ENCODE measurements at regions not wholly inside any gene's neighbourhood (a gene's known extent, or its start where the extent isn't known, plus 50 kb on each side); places are given as distances from the start of the nearest gene placed in this dataset.

DNA sequence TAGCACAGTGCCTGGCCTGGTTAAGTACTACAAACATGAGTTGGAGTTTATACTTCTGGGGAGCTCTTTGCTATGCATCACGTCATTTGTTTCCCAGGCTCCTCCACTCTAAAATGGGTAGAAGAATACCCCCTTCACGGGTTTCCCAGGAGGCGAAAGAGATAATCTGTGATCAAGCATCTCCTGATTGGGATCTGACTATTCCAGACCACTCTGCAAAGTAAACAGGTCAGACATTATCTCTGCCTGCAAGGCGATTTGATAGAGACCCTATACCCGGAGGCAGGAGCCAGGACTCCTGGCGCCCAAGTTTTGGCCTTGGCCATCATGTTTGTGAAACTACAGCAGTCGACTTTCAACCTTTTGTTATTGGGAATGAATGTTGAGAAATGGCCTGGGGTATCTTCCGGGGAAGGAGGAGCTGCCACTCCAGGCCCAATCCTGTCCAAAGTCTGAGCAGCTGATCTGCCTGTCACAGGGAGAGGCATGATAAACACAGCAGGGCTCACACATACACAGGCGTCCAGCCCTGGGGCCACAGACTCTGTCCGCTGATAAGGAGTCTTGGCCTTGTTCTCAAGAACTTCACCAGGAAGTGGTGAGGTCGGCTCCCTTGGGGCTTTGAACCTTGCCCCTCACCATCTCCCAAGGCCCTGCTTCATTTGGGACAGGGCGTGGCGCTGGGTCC, 199.9 kb downstream of the MAF start (continued):
- TF ChIP-seq PBX2 (CRISPR knock-in tag; IDR thresholded peaks at IDR 0.05; ENCODE audit: low read depth): peak; percentile 63
- peak; percentile 80 for TF ChIP-seq PBX2 (tag; conservative IDR thresholded peaks at IDR 0.05; ENCODE audit: low read depth)
- TF ChIP-seq ZNF174 (CRISPR knock-in tag; IDR thresholded peaks at IDR 0.05): 0 out of 2 replicates have a peak, but pooled peaks have one; percentile 21
- TF ChIP-seq NR2C1 (IDR thresholded peaks at IDR 0.05): peak; percentile 34; the same call in 1 of the 2 replicates
- TF ChIP-seq NR2C1 (tag; IDR thresholded peaks at IDR 0.05): no peak; the same call in 1 of the 2 replicates
- TF ChIP-seq CEBPB (tag; IDR thresholded peaks at IDR 0.05): peak; percentile 58
- TF ChIP-seq BHLHE40 (IDR thresholded peaks at IDR 0.05; ENCODE audit: low read length): peak; percentile 59; the same call in 1 of the 2 replicates
- TF ChIP-seq POU5F1 (IDR thresholded peaks at IDR 0.05; ENCODE audit: borderline replicate concordance, low read depth, low read length, partially characterized antibody): no peak
- peak; percentile 29; the same call in 1 of the 2 replicates for TF ChIP-seq CREB3 (tag; conservative IDR thresholded peaks at IDR 0.05; ENCODE audit: low read depth)
- TF ChIP-seq, protein P1, sequence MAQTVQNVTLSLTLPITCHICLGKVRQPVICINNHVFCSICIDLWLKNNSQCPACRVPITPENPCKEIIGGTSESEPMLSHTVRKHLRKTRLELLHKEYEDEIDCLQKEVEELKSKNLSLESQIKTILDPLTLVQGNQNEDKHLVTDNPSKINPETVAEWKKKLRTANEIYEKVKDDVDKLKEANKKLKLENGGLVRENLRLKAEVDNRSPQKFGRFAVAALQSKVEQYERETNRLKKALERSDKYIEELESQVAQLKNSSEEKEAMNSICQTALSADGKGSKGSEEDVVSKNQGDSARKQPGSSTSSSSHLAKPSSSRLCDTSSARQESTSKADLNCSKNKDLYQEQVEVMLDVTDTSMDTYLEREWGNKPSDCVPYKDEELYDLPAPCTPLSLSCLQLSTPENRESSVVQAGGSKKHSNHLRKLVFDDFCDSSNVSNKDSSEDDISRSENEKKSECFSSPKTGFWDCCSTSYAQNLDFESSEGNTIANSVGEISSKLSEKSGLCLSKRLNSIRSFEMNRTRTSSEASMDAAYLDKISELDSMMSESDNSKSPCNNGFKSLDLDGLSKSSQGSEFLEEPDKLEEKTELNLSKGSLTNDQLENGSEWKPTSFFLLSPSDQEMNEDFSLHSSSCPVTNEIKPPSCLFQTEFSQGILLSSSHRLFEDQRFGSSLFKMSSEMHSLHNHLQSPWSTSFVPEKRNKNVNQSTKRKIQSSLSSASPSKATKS (CRISPR knock-in tag; IDR thresholded peaks at IDR 0.05): no peak
- peak; percentile 90 for TF ChIP-seq MEIS2 (IDR thresholded peaks at IDR 0.05; ENCODE audit: partially characterized antibody)
- peak; percentile 57; the same call in 1 of the 2 replicates for TF ChIP-seq GABPA (tag; conservative IDR thresholded peaks at IDR 0.05; ENCODE audit: low read depth)
- peak; percentile 40; the same call in 1 of the 2 replicates for TF ChIP-seq MTA3 (IDR thresholded peaks at IDR 0.05; ENCODE audit: borderline replicate concordance)
- TF ChIP-seq CBX3 (IDR thresholded peaks at IDR 0.05; ENCODE audit: borderline replicate concordance in 1 of 2, low read length in 2 of 2): peak in 1 of 2 experiments; percentile 77; a peak in 1 of 3 replicates
- peak; percentile 31; the same call in 1 of the 2 replicates for TF ChIP-seq USF1 (CRISPR knock-in tag; IDR thresholded peaks at IDR 0.05)
- TF ChIP-seq SOX6 (IDR thresholded peaks at IDR 0.05): peak; percentile 88
- 0 out of 2 replicates have a peak, but pooled peaks have one; percentile 32 for TF ChIP-seq ZNF274 (IDR thresholded peaks at IDR 0.05; ENCODE audit: borderline replicate concordance, low read depth, low read length)
- TF ChIP-seq CCNT2 (IDR thresholded peaks at IDR 0.05; ENCODE audit: borderline replicate concordance, extremely low read depth, insufficient read length, low read depth, low read length): no peak
- no peak for TF ChIP-seq POLR2A (conservative IDR thresholded peaks at IDR 0.05)
- no peak for TF ChIP-seq ATF1 (CRISPR knock-in tag; IDR thresholded peaks at IDR 0.05)
- TF ChIP-seq ATF1 (tag; IDR thresholded peaks at IDR 0.05): peak; percentile 41
- peak in 1 of 2 experiments; percentile 80; a peak in 2 of 4 replicates for TF ChIP-seq RCOR1 (IDR thresholded peaks at IDR 0.05; ENCODE audit: borderline replicate concordance in 1 of 2, low read depth in 2 of 2, low read length in 2 of 2)
